Activated CD4-positive, alpha-beta T cell treated with anti-CD3 and anti-CD28 coated beads, Interleukin-2, Interleukin-6, amounts not matched to agents 100 ng/mL and 50 ng/mL, durations not matched to agents 16 hours and 8 hours (primary cell): ENCODE measurements at regions not wholly inside any gene's neighbourhood (a gene's known extent, or its start where the extent isn't known, plus 50 kb on each side); places are given as distances from the start of the nearest gene placed in this dataset.
A peak's percentile ranks its signal among the peaks of the same experiment; 100 is the strongest.

Source experiments
- DNase-seq: peaks from one replicate; pipeline ENCODE4 v3.0.0-alpha.2; 2020

DNA sequence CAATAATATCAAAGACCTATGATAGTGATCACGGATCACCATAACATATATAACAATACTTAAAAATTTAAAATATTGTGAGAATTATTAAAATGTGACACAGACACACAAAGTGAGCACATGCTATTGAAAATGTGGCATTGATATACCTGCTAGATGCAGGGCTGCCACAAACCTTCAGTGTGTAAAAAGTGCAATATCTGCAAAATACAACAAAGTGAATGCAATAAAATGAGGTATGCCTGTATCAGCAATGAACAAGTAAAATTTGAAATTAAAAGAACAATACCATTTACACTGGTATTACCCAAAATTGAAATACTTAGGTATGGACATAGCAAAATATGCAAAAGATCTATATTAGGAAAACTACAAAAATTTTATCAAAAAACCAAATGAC lies 1217.8 kb upstream of the PCDH20 start:
- DNase-seq: no peak

DNA sequence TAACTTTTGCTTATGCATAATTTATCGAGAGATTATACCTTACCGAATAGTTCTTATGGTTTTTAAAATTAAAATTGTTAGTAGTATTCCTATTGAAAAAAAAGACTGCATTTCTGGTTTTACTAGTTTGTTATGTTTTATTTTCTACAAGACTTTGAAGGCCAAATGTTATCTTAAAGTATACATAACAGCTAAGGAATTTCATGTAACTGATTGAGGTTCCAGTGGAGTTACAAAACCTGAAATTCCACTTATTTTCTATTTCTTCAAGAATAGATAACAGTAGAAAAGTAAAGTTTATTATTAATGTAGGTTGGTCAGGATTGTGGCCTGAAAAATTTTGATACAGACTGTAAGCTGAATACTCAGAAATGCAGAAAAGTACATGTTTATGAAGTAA lies 1216.0 kb upstream of the PCDH20 start:
- no peak for DNase-seq

- no peak for DNase-seq
These were observed 1215.5 kb upstream of the PCDH20 start for GRCh38 chr13:62631124-62631523.

DNA sequence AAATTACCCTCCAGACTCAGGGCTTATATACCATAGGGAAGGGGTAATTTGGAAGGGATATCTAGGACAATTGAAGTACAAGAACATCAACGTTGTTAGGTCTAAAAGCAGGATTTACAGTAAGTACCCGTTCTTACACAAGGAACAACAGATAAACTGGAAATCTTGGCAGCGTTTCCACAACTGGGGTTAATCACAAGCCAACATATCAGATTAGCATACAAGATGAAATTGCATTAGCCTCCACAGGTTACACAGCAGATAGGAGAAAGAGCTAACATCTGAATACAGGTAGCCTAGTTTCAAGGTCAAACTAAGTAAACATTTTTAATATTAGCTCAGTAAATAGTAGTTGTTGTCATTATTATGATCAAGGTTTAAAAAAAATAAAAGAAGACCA lies 1214.0 kb upstream of the PCDH20 start:
- DNase-seq: no peak

GRCh38 chr13:62627226-62627625 lies 1211.6 kb upstream of the PCDH20 start:
- no peak for DNase-seq

- no peak for DNase-seq
These were observed 1211.1 kb upstream of the PCDH20 start for GRCh38 chr13:62626771-62627170.

GRCh38 chr13:62625214-62625881 lies 1209.7 kb upstream of the PCDH20 start:
- no peak for DNase-seq

DNA sequence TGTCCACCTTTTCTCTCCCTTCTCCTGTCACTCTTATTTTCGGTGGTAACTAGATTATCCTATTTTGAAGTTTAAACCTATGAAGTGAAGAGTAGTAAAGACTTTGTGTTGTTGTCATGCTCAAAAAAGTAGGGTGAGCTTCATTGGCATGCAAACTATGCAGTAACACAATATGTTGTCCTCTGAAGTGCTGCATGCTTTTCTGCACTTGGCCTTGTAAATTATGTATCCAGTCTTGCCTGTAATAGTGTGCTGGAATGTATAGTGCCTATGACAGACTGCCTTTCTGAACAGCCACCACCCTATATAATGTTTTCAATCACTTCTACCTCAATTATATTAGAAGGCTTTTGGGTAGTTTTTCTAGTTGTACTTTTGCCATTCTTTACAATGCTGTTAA lies 1198.2 kb upstream of the PCDH20 start:
- no peak for DNase-seq

DNA sequence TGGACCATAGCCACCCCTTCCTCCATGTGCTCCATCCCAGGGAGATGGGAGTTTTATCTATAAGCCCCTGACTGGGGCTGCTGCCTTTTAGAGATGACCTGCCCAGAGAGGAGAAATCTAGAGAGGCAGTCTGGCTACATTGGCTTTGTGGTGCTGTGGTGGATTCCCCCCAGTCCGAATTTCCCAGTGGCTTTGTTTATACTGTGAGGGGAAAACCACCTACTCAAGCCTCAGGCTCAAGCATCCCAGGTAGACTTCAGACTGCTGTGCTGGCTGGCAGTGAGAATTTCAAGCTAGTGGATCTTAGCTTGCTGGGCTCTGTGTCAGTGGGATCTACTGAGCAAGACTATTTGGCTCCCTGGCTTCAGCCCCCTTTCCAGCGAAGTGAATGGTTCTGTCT lies 1195.7 kb upstream of the PCDH20 start:
- DNase-seq: no peak

DNA sequence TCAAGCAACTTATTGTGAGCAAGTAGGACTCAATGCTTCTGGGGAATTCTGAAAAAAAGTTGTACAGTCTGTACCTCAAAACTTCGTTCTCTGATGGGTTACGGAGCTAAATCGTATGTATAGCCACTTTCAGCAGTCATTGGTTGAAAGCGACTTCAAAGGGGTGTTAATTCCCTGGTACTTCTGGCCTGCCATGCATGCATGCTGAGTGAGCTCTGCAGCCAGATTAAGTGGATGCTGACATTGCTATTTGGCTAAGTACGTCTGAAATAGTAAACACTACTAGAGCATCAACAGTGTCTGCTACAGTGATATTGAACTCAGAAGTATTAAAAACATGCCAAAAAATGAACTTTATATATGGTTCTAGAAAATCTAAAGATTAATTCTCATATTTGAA lies 1183.1 kb upstream of the PCDH20 start:
- no peak for DNase-seq

DNA sequence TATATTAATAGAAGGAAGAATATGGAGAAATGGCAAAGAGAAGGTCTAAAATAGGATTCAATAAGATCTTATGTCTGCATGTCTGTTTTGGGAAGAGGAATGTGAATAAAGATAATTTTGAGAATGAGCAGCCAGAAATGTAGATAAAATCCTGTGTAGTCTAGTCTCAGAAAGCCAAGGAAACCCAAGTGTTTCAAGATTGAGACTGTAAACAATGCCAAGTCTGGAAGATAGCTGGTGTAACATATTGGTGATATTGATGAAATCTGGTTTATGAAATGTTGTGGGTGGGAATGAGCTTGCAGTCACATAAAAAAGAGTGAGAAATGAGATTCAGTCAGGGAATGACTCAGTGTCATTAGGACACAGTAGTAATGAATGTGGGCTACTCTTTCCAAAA lies 1180.3 kb upstream of the PCDH20 start:
- no peak for DNase-seq

- no peak for DNase-seq
These were observed 1178.2 kb upstream of the PCDH20 start for GRCh38 chr13:62593804-62594203.

DNA sequence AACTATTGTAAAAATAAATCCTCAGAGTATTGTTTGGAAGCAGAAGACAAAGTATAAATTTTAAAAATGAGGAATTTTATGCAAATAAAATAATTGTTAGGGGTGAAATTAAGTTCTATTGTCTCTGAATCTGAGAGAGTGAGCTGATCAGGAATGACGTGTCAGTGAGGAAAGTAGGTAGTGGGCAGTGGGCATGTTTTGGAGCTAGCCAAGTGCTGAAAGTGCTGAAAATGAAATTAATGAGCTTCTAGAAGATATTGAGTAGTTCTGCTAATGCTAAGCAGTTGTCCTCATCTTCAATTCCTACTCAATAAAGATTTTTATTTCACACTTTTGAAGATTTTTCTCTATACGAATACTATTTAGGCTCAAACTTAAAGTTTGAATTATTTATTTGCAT lies 1167.8 kb upstream of the PCDH20 start:
- DNase-seq: no peak

DNA sequence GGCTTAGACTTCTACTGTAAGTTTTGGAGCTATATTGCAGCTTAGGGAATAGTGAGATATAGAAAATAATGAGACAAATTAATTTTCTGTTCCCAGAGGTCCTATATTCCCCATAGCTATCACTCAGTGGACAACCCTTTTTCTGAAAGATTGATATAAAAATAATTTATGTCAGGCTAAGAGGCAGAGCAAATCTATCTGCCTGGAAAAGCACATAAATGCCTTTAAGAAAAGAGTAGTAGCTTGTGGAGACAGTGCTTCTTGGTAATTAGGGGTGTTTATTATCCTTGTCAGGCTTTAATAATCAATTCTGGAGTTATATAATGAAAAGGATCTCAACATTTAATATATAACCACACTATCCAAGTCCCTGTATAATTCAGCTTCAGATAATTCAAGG lies 1162.8 kb upstream of the PCDH20 start:
- no peak for DNase-seq

DNA sequence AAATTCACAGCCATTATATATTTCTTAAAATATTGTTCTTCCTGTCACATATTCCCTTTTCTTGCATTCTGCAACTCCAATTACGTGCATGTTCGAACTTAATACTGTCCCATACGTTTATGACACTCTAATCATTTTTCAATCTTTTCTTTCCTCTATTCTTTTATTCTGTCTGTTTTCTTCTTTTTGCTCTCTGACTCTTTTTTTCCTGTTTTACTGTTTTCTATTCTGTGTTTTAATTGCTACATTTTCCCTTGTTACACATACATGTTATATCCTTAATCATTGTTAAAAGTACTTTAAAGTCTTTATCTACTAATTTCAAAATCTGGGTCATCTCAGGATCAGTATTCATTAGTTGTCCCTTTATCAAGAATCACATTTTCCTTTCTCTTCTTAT lies 1149.1 kb upstream of the PCDH20 start:
- DNase-seq: no peak

- DNase-seq: no peak
These were observed 1147.6 kb upstream of the PCDH20 start for GRCh38 chr13:62563251-62563650.

DNA sequence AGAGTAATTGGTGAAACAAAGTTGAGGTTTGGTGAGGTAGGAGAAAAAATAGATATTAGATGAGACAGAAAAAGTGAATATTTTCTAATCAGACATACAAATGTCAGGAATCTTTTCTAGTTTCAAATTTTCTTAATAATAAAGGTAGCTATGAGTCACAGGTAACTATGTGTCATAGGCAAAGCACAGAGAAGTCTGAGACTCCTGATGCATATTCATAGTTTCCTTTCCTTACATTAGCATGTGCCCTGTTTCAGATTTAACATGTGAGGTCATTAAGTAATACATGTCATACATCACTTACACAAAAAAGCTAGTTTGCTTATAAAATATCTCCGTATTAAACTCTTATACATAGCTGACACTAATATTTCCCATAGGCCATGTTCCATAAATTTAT lies 1141.3 kb upstream of the PCDH20 start:
- no peak for DNase-seq

DNA sequence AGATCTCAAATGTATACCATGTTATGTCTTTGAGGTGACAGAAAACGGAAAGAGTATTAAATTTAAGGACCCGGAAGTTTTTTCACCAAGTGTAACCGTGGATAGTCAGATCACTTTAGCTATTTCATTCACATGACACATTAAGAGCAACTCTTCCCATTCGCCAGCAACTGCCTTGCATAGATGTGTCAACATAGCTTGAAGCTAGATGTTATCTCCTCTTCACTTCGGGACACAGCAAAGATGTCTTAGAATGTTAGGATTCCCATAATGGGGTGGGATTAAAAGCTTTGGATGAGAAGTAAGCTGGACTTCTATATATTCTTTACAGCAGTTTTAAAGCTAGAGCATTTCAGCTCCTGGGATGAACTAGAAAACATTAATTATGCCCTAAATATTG lies 1135.9 kb upstream of the PCDH20 start:
- no peak for DNase-seq

GRCh38 chr13:62544928-62545327 lies 1129.3 kb upstream of the PCDH20 start:
- no peak for DNase-seq

- DNase-seq: no peak
These were observed 1121.9 kb upstream of the PCDH20 start for GRCh38 chr13:62537593-62537992.

DNA sequence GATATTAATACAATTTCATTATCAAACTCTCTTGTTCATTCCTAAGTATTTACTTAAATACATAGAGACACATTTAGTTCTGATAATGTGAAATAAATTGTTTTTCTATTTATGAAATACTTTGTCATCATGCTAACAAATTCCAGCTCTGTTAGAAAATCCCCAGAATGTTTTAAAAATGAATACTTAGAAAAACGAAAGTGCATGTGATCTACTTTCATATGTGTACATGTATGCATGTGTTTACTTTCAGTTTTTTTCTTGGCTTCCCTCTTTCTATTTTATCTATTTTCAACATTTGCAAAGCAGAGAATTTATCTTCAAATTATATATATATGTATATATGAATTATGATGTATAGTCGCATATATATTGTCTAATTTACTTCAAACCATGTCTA lies 1110.0 kb upstream of the PCDH20 start:
- no peak for DNase-seq

DNA sequence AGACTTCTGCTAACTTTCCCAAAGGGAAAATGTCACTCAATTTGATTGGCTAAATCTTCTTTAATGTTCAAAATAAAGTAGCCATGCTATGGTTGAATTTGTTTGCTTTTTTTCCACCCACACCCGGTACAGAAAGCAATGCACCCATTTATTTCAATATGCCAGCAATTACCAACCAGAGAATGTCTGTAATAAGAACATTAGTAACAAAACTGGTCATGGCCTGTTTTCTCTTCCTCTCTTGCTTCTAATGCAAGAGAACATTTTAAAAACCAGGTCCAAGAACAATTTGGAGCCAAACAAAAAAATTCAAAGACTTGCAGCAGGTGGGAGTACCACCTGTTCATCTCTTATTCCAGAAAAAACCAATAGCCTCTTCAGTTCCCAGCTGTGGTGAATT lies 1108.8 kb upstream of the PCDH20 start:
- DNase-seq: no peak

- DNase-seq: no peak
These were observed 1108.4 kb upstream of the PCDH20 start for GRCh38 chr13:62524061-62524460.

DNA sequence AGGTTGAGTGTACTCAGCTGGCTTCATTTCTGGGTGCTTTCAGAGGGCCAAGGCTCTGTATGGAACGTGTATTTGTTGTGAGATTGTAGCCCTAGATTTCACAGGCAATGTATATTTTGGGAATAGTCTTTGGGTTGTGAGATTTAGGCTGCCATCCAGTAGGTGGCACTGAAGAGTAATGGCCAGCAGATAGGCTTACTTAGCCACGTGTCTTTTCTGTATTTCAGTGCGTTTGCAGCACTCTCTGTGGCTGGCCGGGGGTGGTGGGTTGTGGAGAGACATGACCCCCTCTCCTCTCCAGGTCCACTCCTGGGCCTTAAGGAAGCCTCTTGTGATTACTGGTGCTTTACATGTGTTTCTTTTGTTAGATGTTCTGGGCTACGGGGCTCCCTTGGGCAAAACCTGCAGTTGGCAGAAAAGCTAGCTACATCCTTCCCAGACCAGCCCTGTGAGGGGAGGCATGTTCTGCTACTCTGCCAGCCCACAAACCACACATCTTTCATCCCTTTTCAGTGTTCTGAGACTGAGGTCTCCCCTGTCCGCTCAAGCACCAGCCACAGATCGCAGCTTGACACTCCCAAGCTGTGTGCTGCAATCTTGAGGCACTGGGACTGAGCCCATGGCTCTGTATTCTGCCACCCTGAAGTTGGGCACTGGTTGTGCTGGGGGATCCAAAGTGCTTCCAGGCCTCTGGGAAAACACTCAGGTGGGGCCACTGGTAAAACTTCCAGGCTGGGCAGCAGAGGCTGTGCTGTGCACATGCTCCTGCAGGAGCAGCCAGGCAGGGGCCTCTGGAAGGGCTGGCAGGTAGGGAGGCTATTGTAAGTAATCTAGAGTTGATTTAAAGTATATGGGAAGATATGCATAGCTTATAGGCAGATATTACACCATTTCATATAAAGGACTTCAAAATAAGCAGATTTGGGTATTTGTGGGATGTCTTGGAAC lies 1096.8 kb upstream of the PCDH20 start:
- DNase-seq: peak; percentile 36
